ENCODE measurements at regions not wholly inside any gene's neighbourhood (a gene's known extent, or its start where the extent isn't known, plus 50 kb on each side); places are given as distances from the start of the nearest gene placed in this dataset.

GRCh38 chr2:238693337-238694093 is 154.4 kb upstream of the TWIST2 start:
- TF ChIP-seq CTCF (IDR thresholded peaks at IDR 0.05) (no peak), POLR2AphosphoS5 (IDR thresholded peaks at IDR 0.05; ENCODE audit: low read depth, low read length) (no peak), REST (IDR thresholded peaks at IDR 0.05; ENCODE audit: insufficient read depth in 1 of 2, low read depth in 2 of 2, low read length in 1 of 2) (no peak), SIN3A (IDR thresholded peaks at IDR 0.05; ENCODE audit: borderline replicate concordance, insufficient read depth, low read depth, low read length) (no peak)
